ENCODE measurements at regions not wholly inside any gene's neighbourhood (a gene's known extent, or its start where the extent isn't known, plus 50 kb on each side); places are given as distances from the start of the nearest gene placed in this dataset.

- Histone ChIP-seq H2AK5ac (ENCODE audit: insufficient read length, low read length) (no peak overlapping the region), H4K5ac (ENCODE audit: insufficient read length, low read depth, low read length) (no peak overlapping the region), H3K9me3 (ENCODE audit: control insufficient read depth, low read depth, low read length) (no peaks in the 10 kb centered on the region), H4K91ac (ENCODE audit: insufficient read length, low read depth, low read length) (no peak overlapping the region), H3T11ph (ENCODE audit: low read length) (no peak overlapping the region), H3K27ac (ENCODE audit: insufficient read length, low read depth, low read length) (no peak overlapping the region), H2BK5ac (ENCODE audit: insufficient read length, low read length) (no peak overlapping the region), H3K56ac (ENCODE audit: insufficient read length, low read depth, low read length) (no peak overlapping the region), H2BK120ac (ENCODE audit: low read depth, low read length, poor library complexity, severe bottlenecking) (no peak overlapping the region), H3K9ac (ENCODE audit: extremely low read depth, insufficient read length, low read length) (no peak overlapping the region), H2BK12ac (ENCODE audit: insufficient read length, low read depth, low read length) (no peak overlapping the region), H4K8ac (replicated peaks; ENCODE audit: insufficient read length, low read depth, low read length) (no peak overlapping the region), H3K4me2 (ENCODE audit: insufficient read depth, insufficient read length, low read length) (no peak overlapping the region), H3K27me3 (ENCODE audit: insufficient read depth, low read length) (no peaks in the 10 kb centered on the region), H2AFZ (ENCODE audit: low read length) (no peak overlapping the region), H4K20me1 (ENCODE audit: control insufficient read depth, insufficient read depth, insufficient read length) (no peaks in the 10 kb centered on the region), H2BK15ac (ENCODE audit: low read depth, low read length) (no peak overlapping the region), H3K79me2 (ENCODE audit: insufficient read depth, low read length) (no peaks in the 10 kb centered on the region), H3K23me2 (ENCODE audit: insufficient read length, low read depth, low read length, poor library complexity, severe bottlenecking) (no peaks in the 10 kb centered on the region), H2BK20ac (ENCODE audit: low read depth, low read length, poor library complexity, severe bottlenecking) (no peak overlapping the region), H3K79me1 (ENCODE audit: insufficient read depth, low read depth, low read length, poor library complexity, severe bottlenecking) (no peaks in the 10 kb centered on the region), H3K18ac (ENCODE audit: insufficient read length, low read depth, low read length) (no peak overlapping the region), H3K14ac (ENCODE audit: insufficient read depth, low read length) (no peak overlapping the region), H3K4ac (ENCODE audit: low read depth, low read length) (no peak overlapping the region), H3K23ac (ENCODE audit: insufficient read length, low read depth, low read length) (no peak overlapping the region), H3K4me1 (ENCODE audit: insufficient read depth, low read length) (no peaks in the 10 kb centered on the region)
- H3K27me3 Mint-ChIP-seq (ENCODE audit: low read depth), result no peaks in the 10 kb centered on the region
- peaks cover 0 to 6% (median 4%) of the 10 kb centered on the region in 3 experiments; a peak in 3 of 7 replicates for H3K36me3 Mint-ChIP-seq (ENCODE audit: insufficient read depth in 1 of 3, low read depth in 3 of 3)
- no peak for DNase-seq
- H3K9me3 Mint-ChIP-seq, result peaks cover 4 to 5% of the 10 kb centered on the region in 2 experiments; a peak in 4 of 5 replicates
- TF ChIP-seq, protein P1, sequence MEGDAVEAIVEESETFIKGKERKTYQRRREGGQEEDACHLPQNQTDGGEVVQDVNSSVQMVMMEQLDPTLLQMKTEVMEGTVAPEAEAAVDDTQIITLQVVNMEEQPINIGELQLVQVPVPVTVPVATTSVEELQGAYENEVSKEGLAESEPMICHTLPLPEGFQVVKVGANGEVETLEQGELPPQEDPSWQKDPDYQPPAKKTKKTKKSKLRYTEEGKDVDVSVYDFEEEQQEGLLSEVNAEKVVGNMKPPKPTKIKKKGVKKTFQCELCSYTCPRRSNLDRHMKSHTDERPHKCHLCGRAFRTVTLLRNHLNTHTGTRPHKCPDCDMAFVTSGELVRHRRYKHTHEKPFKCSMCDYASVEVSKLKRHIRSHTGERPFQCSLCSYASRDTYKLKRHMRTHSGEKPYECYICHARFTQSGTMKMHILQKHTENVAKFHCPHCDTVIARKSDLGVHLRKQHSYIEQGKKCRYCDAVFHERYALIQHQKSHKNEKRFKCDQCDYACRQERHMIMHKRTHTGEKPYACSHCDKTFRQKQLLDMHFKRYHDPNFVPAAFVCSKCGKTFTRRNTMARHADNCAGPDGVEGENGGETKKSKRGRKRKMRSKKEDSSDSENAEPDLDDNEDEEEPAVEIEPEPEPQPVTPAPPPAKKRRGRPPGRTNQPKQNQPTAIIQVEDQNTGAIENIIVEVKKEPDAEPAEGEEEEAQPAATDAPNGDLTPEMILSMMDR (conservative IDR thresholded peaks at IDR 0.05), result no peak
- H3K4me1 Mint-ChIP-seq, result no peaks in the 10 kb centered on the region
- WGBS (ENCODE audit: extremely low coverage, insufficient read length, low lambda C conversion rate), result no CpG with 5 or more reads among the region's 5 CpGs
- no peak overlapping the region; a peak in 1 of 5 replicates for H3K4me3 Mint-ChIP-seq
- H3K27ac Mint-ChIP-seq, result no peak overlapping the region
These were observed 710.5 kb downstream of the QKI start for GRCh38 chr6:164124986-164125385.

Measured in H9 (cell line).